PC-3 (cell line): ENCODE measurements at regions not wholly inside any gene's neighbourhood (a gene's known extent, or its start where the extent isn't known, plus 50 kb on each side); places are given as distances from the start of the nearest gene placed in this dataset.

Source experiments
- EZH2 ChIP-seq: fragments of 300-600 bp; sonication (generic); IDR thresholded peaks from one replicate; pipeline ENCODE4 v1.6.1; 2017; ENCODE audit warnings: antibody characterized with exemption, mild to moderate bottlenecking, low read length; ENCODE audit not compliant: unreplicated experiment
- EZH2phosphoT487 ChIP-seq: fragments of 300-600 bp; sonication (generic); IDR thresholded peaks from 2 replicates; pipeline ENCODE4 v1.6.1; 2018; ENCODE audit warnings: mild to moderate bottlenecking, antibody characterized with exemption, low read length, borderline replicate concordance
- TF ChIP-seq, protein P1 (sequence below): fragments of 300-600 bp; sonication (generic); conservative IDR thresholded peaks from 2 replicates; pipeline ENCODE4 v1.5.1; 2017; ENCODE audit warnings: antibody characterized with exemption, low read depth, mild to moderate bottlenecking, low read length

DNA sequence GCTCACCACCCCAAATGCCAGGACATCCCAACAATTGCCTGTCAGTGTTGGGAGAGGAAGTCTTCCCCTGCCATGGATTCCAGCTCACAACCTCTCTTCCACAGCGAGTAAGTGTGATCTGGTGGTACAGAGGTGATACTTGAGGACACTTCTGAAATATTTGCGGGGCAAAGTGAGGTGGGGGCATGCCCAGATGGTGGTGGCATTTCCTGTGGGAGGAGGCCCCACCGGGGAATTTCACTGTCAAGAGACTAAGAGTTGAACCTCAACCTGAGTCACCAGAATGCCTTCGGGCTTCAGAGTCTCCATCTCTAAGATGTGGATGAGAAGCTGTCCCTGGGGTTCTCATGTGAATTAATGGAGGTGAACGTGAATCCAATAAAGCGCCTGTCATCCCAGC, 122.3 kb upstream of the RFLNA start:
- TF ChIP-seq, protein P1, sequence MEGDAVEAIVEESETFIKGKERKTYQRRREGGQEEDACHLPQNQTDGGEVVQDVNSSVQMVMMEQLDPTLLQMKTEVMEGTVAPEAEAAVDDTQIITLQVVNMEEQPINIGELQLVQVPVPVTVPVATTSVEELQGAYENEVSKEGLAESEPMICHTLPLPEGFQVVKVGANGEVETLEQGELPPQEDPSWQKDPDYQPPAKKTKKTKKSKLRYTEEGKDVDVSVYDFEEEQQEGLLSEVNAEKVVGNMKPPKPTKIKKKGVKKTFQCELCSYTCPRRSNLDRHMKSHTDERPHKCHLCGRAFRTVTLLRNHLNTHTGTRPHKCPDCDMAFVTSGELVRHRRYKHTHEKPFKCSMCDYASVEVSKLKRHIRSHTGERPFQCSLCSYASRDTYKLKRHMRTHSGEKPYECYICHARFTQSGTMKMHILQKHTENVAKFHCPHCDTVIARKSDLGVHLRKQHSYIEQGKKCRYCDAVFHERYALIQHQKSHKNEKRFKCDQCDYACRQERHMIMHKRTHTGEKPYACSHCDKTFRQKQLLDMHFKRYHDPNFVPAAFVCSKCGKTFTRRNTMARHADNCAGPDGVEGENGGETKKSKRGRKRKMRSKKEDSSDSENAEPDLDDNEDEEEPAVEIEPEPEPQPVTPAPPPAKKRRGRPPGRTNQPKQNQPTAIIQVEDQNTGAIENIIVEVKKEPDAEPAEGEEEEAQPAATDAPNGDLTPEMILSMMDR: no peak
- TF ChIP-seq EZH2 (no peak), EZH2phosphoT487 (no peak)
